ENCODE measurements at regions not wholly inside any gene's neighbourhood (a gene's known extent, or its start where the extent isn't known, plus 50 kb on each side); places are given as distances from the start of the nearest gene placed in this dataset.

GRCh38 chr19:28169168-28169887 lies 1043.6 kb downstream of the UQCRFS1 start:
- TF ChIP-seq, protein P1, sequence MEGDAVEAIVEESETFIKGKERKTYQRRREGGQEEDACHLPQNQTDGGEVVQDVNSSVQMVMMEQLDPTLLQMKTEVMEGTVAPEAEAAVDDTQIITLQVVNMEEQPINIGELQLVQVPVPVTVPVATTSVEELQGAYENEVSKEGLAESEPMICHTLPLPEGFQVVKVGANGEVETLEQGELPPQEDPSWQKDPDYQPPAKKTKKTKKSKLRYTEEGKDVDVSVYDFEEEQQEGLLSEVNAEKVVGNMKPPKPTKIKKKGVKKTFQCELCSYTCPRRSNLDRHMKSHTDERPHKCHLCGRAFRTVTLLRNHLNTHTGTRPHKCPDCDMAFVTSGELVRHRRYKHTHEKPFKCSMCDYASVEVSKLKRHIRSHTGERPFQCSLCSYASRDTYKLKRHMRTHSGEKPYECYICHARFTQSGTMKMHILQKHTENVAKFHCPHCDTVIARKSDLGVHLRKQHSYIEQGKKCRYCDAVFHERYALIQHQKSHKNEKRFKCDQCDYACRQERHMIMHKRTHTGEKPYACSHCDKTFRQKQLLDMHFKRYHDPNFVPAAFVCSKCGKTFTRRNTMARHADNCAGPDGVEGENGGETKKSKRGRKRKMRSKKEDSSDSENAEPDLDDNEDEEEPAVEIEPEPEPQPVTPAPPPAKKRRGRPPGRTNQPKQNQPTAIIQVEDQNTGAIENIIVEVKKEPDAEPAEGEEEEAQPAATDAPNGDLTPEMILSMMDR (conservative IDR thresholded peaks at IDR 0.05), result no peak
- TF ChIP-seq EZH2 (IDR thresholded peaks at IDR 0.05; ENCODE audit: low read depth), result no peak

Measured in PC-9 (cell line).